ENCODE measurements at regions not wholly inside any gene's neighbourhood (a gene's known extent, or its start where the extent isn't known, plus 50 kb on each side); places are given as distances from the start of the nearest gene placed in this dataset.

DNA sequence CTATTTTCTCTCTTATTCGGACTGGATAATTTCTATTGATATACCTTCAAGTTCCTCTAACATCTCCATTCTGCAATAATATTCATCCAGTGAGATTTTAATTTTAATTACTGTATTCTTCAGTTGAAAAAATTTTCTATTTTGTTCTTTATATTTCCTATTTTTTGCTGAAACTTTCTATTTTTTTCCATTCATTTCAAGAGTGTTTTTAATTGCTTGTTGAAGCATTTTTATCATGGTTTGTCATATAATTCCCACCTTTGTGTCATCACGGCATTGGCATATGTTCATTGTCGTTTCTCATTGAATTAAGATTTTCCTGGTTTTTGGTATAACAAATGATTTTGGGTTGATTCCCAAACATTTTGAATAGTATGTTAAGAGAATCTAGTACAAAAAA, 214.9 kb upstream of the HDDC2 start:
- Histone ChIP-seq H3K27ac (ENCODE audit: low read depth, low read length) (no peak overlapping the region), H2AFZ (ENCODE audit: low read length) (no peak overlapping the region), H3K36me3 (ENCODE audit: insufficient read depth, low read length) (no peaks in the 10 kb centered on the region), H4K20me1 (ENCODE audit: insufficient read depth, low read length) (no peaks in the 10 kb centered on the region), H3K4me1 (ENCODE audit: insufficient read depth, low read length) (no peaks in the 10 kb centered on the region), H3K4me2 (ENCODE audit: insufficient read depth, low read length) (no peak overlapping the region), H3K27me3 (ENCODE audit: insufficient read depth, low read length) (no peaks in the 10 kb centered on the region), H3K9me3 (ENCODE audit: low read depth, low read length) (no peaks in the 10 kb centered on the region), H3K79me2 (ENCODE audit: insufficient read depth, low read length) (no peaks in the 10 kb centered on the region), H3K4me3 (ENCODE audit: insufficient read depth, low read length) (no peak overlapping the region)
- TF ChIP-seq, protein P1, sequence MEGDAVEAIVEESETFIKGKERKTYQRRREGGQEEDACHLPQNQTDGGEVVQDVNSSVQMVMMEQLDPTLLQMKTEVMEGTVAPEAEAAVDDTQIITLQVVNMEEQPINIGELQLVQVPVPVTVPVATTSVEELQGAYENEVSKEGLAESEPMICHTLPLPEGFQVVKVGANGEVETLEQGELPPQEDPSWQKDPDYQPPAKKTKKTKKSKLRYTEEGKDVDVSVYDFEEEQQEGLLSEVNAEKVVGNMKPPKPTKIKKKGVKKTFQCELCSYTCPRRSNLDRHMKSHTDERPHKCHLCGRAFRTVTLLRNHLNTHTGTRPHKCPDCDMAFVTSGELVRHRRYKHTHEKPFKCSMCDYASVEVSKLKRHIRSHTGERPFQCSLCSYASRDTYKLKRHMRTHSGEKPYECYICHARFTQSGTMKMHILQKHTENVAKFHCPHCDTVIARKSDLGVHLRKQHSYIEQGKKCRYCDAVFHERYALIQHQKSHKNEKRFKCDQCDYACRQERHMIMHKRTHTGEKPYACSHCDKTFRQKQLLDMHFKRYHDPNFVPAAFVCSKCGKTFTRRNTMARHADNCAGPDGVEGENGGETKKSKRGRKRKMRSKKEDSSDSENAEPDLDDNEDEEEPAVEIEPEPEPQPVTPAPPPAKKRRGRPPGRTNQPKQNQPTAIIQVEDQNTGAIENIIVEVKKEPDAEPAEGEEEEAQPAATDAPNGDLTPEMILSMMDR (IDR thresholded peaks at IDR 0.05; ENCODE audit: extremely low read depth, low read depth, low read length) = no peak
- DNase-seq (ENCODE audit: insufficient read length, low spot score, missing footprints) = no peak

- DNase-seq (ENCODE audit: insufficient read length, low spot score, missing footprints) = peak; percentile 35
- H3K79me2 ChIP-seq (ENCODE audit: insufficient read depth, low read length) = no peaks in the 10 kb centered on the region
- no peak overlapping the region for H3K4me2 ChIP-seq (ENCODE audit: insufficient read depth, low read length)
- no peak overlapping the region for H2AFZ ChIP-seq (ENCODE audit: low read length)
- H4K20me1 ChIP-seq (ENCODE audit: insufficient read depth, low read length) = no peaks in the 10 kb centered on the region
- no peaks in the 10 kb centered on the region for H3K27me3 ChIP-seq (ENCODE audit: insufficient read depth, low read length)
- no peak overlapping the region for H3K4me3 ChIP-seq (ENCODE audit: insufficient read depth, low read length)
- H3K36me3 ChIP-seq (ENCODE audit: insufficient read depth, low read length) = no peaks in the 10 kb centered on the region
- H3K9me3 ChIP-seq (ENCODE audit: low read depth, low read length) = no peaks in the 10 kb centered on the region
- TF ChIP-seq, protein P1 (IDR thresholded peaks at IDR 0.05; ENCODE audit: extremely low read depth, low read depth, low read length) = no peak
- no peaks in the 10 kb centered on the region for H3K4me1 ChIP-seq (ENCODE audit: insufficient read depth, low read length)
- H3K27ac ChIP-seq (ENCODE audit: low read depth, low read length) = no peak overlapping the region
Observed at GRCh38 chr6:125519367-125519766, 217.6 kb upstream of the HDDC2 start.

GRCh38 chr6:125524356-125524755, 222.6 kb upstream of the HDDC2 start:
- Histone ChIP-seq H3K79me2 (ENCODE audit: insufficient read depth, low read length) (no peaks in the 10 kb centered on the region), H3K27me3 (ENCODE audit: insufficient read depth, low read length) (no peaks in the 10 kb centered on the region), H3K4me2 (ENCODE audit: insufficient read depth, low read length) (no peak overlapping the region), H2AFZ (ENCODE audit: low read length) (no peak overlapping the region), H4K20me1 (ENCODE audit: insufficient read depth, low read length) (no peaks in the 10 kb centered on the region), H3K27ac (ENCODE audit: low read depth, low read length) (no peak overlapping the region), H3K36me3 (ENCODE audit: insufficient read depth, low read length) (no peaks in the 10 kb centered on the region), H3K4me3 (ENCODE audit: insufficient read depth, low read length) (no peak overlapping the region), H3K9me3 (ENCODE audit: low read depth, low read length) (no peaks in the 10 kb centered on the region), H3K4me1 (ENCODE audit: insufficient read depth, low read length) (no peaks in the 10 kb centered on the region)
- DNase-seq (ENCODE audit: insufficient read length, low spot score, missing footprints) = no peak
- TF ChIP-seq, protein P1 (IDR thresholded peaks at IDR 0.05; ENCODE audit: extremely low read depth, low read depth, low read length) = no peak

GRCh38 chr6:125526007-125526720, 223.3 kb upstream of the HEY2 start:
- no peaks in the 10 kb centered on the region for H3K9me3 ChIP-seq (ENCODE audit: low read depth, low read length)
- no peak overlapping the region for H2AFZ ChIP-seq (ENCODE audit: low read length)
- TF ChIP-seq, protein P1 (IDR thresholded peaks at IDR 0.05; ENCODE audit: extremely low read depth, low read depth, low read length) = no peak
- no peak overlapping the region for H3K27ac ChIP-seq (ENCODE audit: low read depth, low read length)
- peak; percentile 15 for DNase-seq (ENCODE audit: insufficient read length, low spot score, missing footprints)
- H3K4me3 ChIP-seq (ENCODE audit: insufficient read depth, low read length) = no peak overlapping the region
- no peaks in the 10 kb centered on the region for H3K79me2 ChIP-seq (ENCODE audit: insufficient read depth, low read length)
- H4K20me1 ChIP-seq (ENCODE audit: insufficient read depth, low read length) = no peaks in the 10 kb centered on the region
- no peaks in the 10 kb centered on the region for H3K4me1 ChIP-seq (ENCODE audit: insufficient read depth, low read length)
- no peaks in the 10 kb centered on the region for H3K27me3 ChIP-seq (ENCODE audit: insufficient read depth, low read length)
- H3K36me3 ChIP-seq (ENCODE audit: insufficient read depth, low read length) = no peaks in the 10 kb centered on the region
- no peak overlapping the region for H3K4me2 ChIP-seq (ENCODE audit: insufficient read depth, low read length)
